Endothelial cell of umbilical vein (primary cell): ENCODE measurements at regions not wholly inside any gene's neighbourhood (a gene's known extent, or its start where the extent isn't known, plus 50 kb on each side); places are given as distances from the start of the nearest gene placed in this dataset.
A peak's percentile ranks its signal among the peaks of the same experiment; 100 is the strongest.

Source experiments
- BruUV-seq: library from RNA; stranded (reverse); fragments of 400-500 nt; replicated peaks from 2 replicates; lab custom pipeline; 2021; lab: Mats Ljungman, UMichigan
- CTCF ChIA-PET: fragments of 300-600, 350-600 bp; sonication (Branson Sonifier 250); formaldehyde crosslinking; loops from one replicate; lab custom pipeline; 2021; ENCODE audit warnings: antibody characterized with exemption, inconsistent platforms; lab: Charles Lee
- POLR2A ChIA-PET: fragments of 300-600, 350-600 bp; sonication (Branson Sonifier 250); formaldehyde crosslinking; loops from one replicate; lab custom pipeline; 2021; ENCODE audit warnings: antibody characterized with exemption, inconsistent platforms; lab: Charles Lee
- DNase-seq: peaks from one replicate; pipeline ENCODE4 v3.0.0-alpha.2; 2011; ENCODE audit warnings: low read depth, low spot score
- FAIRE-seq: peaks from 2 replicates; lab custom pipeline; 2011; peaks lifted over from hg19 to GRCh38; lab: Jason Lieb, UNC
- H2AFZ ChIP-seq: 2 replicates; pipeline ENCODE4 v1.6.0; 2012; ENCODE audit warnings: low read depth, low read length, control low read depth, inconsistent platforms
- H3K27ac ChIP-seq: 2 replicates; pipeline ENCODE4 v1.5.1; 2011; ENCODE audit warnings: low read depth, mild to moderate bottlenecking, control low read depth, low read length, moderate library complexity; ENCODE audit not compliant: insufficient read depth
- H3K27me3 ChIP-seq, 2 experiments: 2 replicates each; pipeline versions ENCODE4 v1.6.0 to v1.6.1; 2011; ENCODE audit warnings: low read length in 2 of 2, mixed read lengths in 1 of 2; ENCODE audit not compliant: control insufficient read depth in 2 of 2, insufficient read depth in 2 of 2
- H3K36me3 ChIP-seq, 2 experiments: 2 replicates in 1 of 2; 3 replicates in 1 of 2; pipeline ENCODE4 v1.5.1; 2011; ENCODE audit warnings: low read length in 2 of 2, mild to moderate bottlenecking in 1 of 2, moderate library complexity in 1 of 2; ENCODE audit not compliant: control insufficient read depth in 2 of 2, insufficient read depth in 2 of 2; ENCODE audit errors: extremely low read depth in 1 of 2
- H3K4me1 ChIP-seq: 3 replicates; pipeline ENCODE4 v1.5.1; 2011; ENCODE audit warnings: mild to moderate bottlenecking, low read length; ENCODE audit not compliant: control insufficient read depth, insufficient read depth; ENCODE audit errors: extremely low read depth
- H3K4me2 ChIP-seq: 2 replicates; pipeline ENCODE4 v1.6.1; 2011; ENCODE audit warnings: low read length, control low read depth, mixed read lengths; ENCODE audit not compliant: insufficient read depth
- H3K4me3 ChIP-seq, 3 experiments: fragments of 200-600 bp in 1 of 3; sonication (generic), shearing (Covaris generic) in 1 of 3; replicated peaks in 1 of 3; 2 replicates each; pipeline ENCODE4 v1.5.1; 2011 to 2016; ENCODE audit warnings: control low read depth in 3 of 3, low read length in 3 of 3, mild to moderate bottlenecking in 2 of 3, inconsistent platforms in 1 of 3, low read depth in 1 of 3, moderate library complexity in 1 of 3; ENCODE audit not compliant: insufficient read depth in 1 of 3
- H3K79me2 ChIP-seq: 2 replicates; pipeline ENCODE4 v1.6.0; 2012; ENCODE audit warnings: low read length, inconsistent platforms; ENCODE audit not compliant: control insufficient read depth, insufficient read depth
- H3K9ac ChIP-seq: replicated peaks from 2 replicates; pipeline ENCODE3; 2011; ENCODE audit warnings: low read length, control low read depth; ENCODE audit not compliant: insufficient read depth; ENCODE audit errors: extremely low read depth
- H3K9me1 ChIP-seq: replicated peaks from 3 replicates; pipeline ENCODE4 v1.6.0; 2011; ENCODE audit warnings: mild to moderate bottlenecking, low read length; ENCODE audit not compliant: control insufficient read depth, insufficient read depth; ENCODE audit errors: extremely low read depth
- H3K9me3 ChIP-seq: replicated peaks from 2 replicates; pipeline ENCODE4 v1.5.1; 2012; ENCODE audit warnings: low read length, inconsistent platforms; ENCODE audit not compliant: control insufficient read depth, insufficient read depth
- H4K20me1 ChIP-seq: replicated peaks from 2 replicates; pipeline ENCODE3; 2011; ENCODE audit warnings: mild to moderate bottlenecking, low read length; ENCODE audit not compliant: control insufficient read depth, insufficient read depth; ENCODE audit errors: extremely low read depth
- EZH2 ChIP-seq: IDR thresholded peaks from 2 replicates; pipeline ENCODE4 v1.6.1; 2012; ENCODE audit warnings: borderline replicate concordance, low read depth, mild to moderate bottlenecking, moderate library complexity, low read length, inconsistent platforms; ENCODE audit not compliant: severe bottlenecking
- FOS ChIP-seq: IDR thresholded peaks from 2 replicates; pipeline ENCODE4 v1.6.1; 2011; ENCODE audit warnings: mild to moderate bottlenecking, low read length, moderate library complexity, borderline replicate concordance; ENCODE audit not compliant: insufficient read depth
- GATA2 ChIP-seq: IDR thresholded peaks from 2 replicates; pipeline ENCODE4 v1.7.0; 2011; ENCODE audit warnings: low read depth, mild to moderate bottlenecking, moderate library complexity, mixed read lengths, low read length; ENCODE audit not compliant: insufficient read length, insufficient read depth
- JUN ChIP-seq: IDR thresholded peaks from 2 replicates; pipeline ENCODE4 v1.6.1; 2011; ENCODE audit warnings: borderline replicate concordance, low read depth; ENCODE audit not compliant: insufficient read length, insufficient read depth
- MYC ChIP-seq: IDR thresholded peaks from one replicate; pipeline ENCODE4 v1.6.1; 2011; ENCODE audit warnings: mild to moderate bottlenecking, low read depth, low read length
- POLR2A ChIP-seq: IDR thresholded peaks from 2 replicates; pipeline ENCODE4 v1.6.1; 2012; ENCODE audit warnings: low read depth, mild to moderate bottlenecking, control low read depth, low read length
- POLR2AphosphoS5 ChIP-seq: IDR thresholded peaks from 2 replicates; pipeline ENCODE4 v1.6.1; 2012; ENCODE audit warnings: low read depth, mild to moderate bottlenecking, control low read depth, low read length, moderate library complexity; ENCODE audit not compliant: insufficient read depth
- dilution Hi-C: fragments of 300-500 bp; cut with MboI; formaldehyde crosslinking; loops from one replicate; pipeline ENCODE4 v1.15.0; 2019; ENCODE audit warnings: low sequenced_read_pairs; ENCODE audit not compliant: extremely low pct_ligation_motif_present
- intact Hi-C: fragments of 100-400 bp; cut with micrococcal nuclease; formaldehyde crosslinking; loops from one replicate; pipeline ENCODE4 v1.10.0; 2022
- TF ChIP-seq, protein P1 (sequence below), 2 donors: IDR thresholded peaks; 1 replicate in 1 of 2; 2 replicates in 1 of 2; pipeline ENCODE4 v1.5.1; 2011; ENCODE audit warnings: low read length in 2 of 2, mild to moderate bottlenecking in 2 of 2, moderate library complexity in 2 of 2, control low read depth in 1 of 2, inconsistent platforms in 1 of 2, low read depth in 1 of 2; ENCODE audit not compliant: insufficient read depth in 1 of 2; ENCODE audit errors: extremely low read depth in 1 of 2
- TF ChIP-seq, protein P2 (sequence below): IDR thresholded peaks from 2 replicates; pipeline ENCODE4 v1.6.1; 2011; ENCODE audit not compliant: insufficient read depth, insufficient read length

- CTCF ChIA-PET = interaction anchor here (0.5 to 5.4 kb wide), 105 partner anchors 8 to 1760 kb away, joined by 3 to 355 read pairs (median 4); partner anchors contain the start of gene SEMA6D
- dilution Hi-C loops (no loop called here), intact Hi-C loops (loop anchor here (1.0 to 10.0 kb wide), 13 partner anchors 226 to 1489 kb away; partner anchors contain the start of gene SEMA6D)
- Histone ChIP-seq H3K9me1 (no peaks in the 10 kb centered on the region), H3K4me1 (peaks cover 3% of the 10 kb centered on the region), H3K27me3 (no peaks in the 10 kb centered on the region), H3K27ac (no peak overlapping the region), H3K79me2 (peaks cover 4% of the 10 kb centered on the region), H4K20me1 (no peaks in the 10 kb centered on the region), H3K4me3 (no peak overlapping the region), H3K9ac (no peak overlapping the region), H3K36me3 (no peaks in the 10 kb centered on the region), H3K9me3 (no peaks in the 10 kb centered on the region), H3K4me2 (no peak overlapping the region), H2AFZ (no peak overlapping the region)
- no TSS peak for BruUV-seq
- FAIRE-seq (peak; percentile 86), DNase-seq (peak; percentile 83)
- POLR2A ChIA-PET = no interaction called here
- TF ChIP-seq JUN = no peak
- TF ChIP-seq, protein P1, sequence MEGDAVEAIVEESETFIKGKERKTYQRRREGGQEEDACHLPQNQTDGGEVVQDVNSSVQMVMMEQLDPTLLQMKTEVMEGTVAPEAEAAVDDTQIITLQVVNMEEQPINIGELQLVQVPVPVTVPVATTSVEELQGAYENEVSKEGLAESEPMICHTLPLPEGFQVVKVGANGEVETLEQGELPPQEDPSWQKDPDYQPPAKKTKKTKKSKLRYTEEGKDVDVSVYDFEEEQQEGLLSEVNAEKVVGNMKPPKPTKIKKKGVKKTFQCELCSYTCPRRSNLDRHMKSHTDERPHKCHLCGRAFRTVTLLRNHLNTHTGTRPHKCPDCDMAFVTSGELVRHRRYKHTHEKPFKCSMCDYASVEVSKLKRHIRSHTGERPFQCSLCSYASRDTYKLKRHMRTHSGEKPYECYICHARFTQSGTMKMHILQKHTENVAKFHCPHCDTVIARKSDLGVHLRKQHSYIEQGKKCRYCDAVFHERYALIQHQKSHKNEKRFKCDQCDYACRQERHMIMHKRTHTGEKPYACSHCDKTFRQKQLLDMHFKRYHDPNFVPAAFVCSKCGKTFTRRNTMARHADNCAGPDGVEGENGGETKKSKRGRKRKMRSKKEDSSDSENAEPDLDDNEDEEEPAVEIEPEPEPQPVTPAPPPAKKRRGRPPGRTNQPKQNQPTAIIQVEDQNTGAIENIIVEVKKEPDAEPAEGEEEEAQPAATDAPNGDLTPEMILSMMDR (IDR thresholded peaks at IDR 0.05; ENCODE audit: extremely low read depth in 1 of 2, insufficient read depth in 1 of 2, low read depth in 1 of 2, low read length in 2 of 2) = peak; percentile 85
These were observed 521.3 kb upstream of the SEMA6D start for GRCh38 chr15:47196048-47196447.

- H3K27me3 ChIP-seq = no peaks in the 10 kb centered on the region
- H3K9ac ChIP-seq = no peak overlapping the region
- no peak overlapping the region for H3K4me2 ChIP-seq
- ChIA-PET POLR2A (no interaction called here), CTCF (interaction anchor here (1.6 to 2.9 kb wide), 3 partner anchors 8 to 1081 kb away, joined by 4 to 9 read pairs (median 5); no protein-coding TSS in a partner anchor)
- no peaks in the 10 kb centered on the region for H3K36me3 ChIP-seq
- H3K4me3 ChIP-seq = no peak overlapping the region
- no peaks in the 10 kb centered on the region for H4K20me1 ChIP-seq
- DNase-seq (no peak), FAIRE-seq (no peak)
- no peak overlapping the region for H3K27ac ChIP-seq
- TF ChIP-seq, protein P1 (IDR thresholded peaks at IDR 0.05; ENCODE audit: extremely low read depth in 1 of 2, insufficient read depth in 1 of 2, low read depth in 1 of 2, low read length in 2 of 2) = no peak
- TF ChIP-seq, protein P2, sequence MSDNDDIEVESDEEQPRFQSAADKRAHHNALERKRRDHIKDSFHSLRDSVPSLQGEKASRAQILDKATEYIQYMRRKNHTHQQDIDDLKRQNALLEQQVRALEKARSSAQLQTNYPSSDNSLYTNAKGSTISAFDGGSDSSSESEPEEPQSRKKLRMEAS = no peak
- TF ChIP-seq POLR2A (no peak), FOS (no peak), MYC (no peak), EZH2 (no peak), JUN (no peak), POLR2AphosphoS5 (no peak), GATA2 (no peak)
- H3K4me1 ChIP-seq = no peaks in the 10 kb centered on the region
- H2AFZ ChIP-seq = no peak overlapping the region
- no peaks in the 10 kb centered on the region for H3K79me2 ChIP-seq
- no TSS peak for BruUV-seq
- H3K9me1 ChIP-seq = no peaks in the 10 kb centered on the region
- dilution Hi-C loops = no loop called here
- intact Hi-C loops = no loop called here
- no peaks in the 10 kb centered on the region for H3K9me3 ChIP-seq
These were observed 513.3 kb upstream of the SEMA6D start for GRCh38 chr15:47203993-47204392.
